CD4-positive, alpha-beta T cell treated with Interleukin-6 at 100 ng/mL for 8 hours (primary cell): ENCODE measurements at regions not wholly inside any gene's neighbourhood (a gene's known extent, or its start where the extent isn't known, plus 50 kb on each side); places are given as distances from the start of the nearest gene placed in this dataset.

ENCODE experiments used
- DNase-seq: peaks from one replicate; pipeline ENCODE4 v3.0.0-alpha.2; 2020; ENCODE audit warnings: mixed read lengths, low spot score

GRCh38 chr10:128468462-128468861 lies 342.2 kb upstream of the MKI67 start:
- no peak for DNase-seq

GRCh38 chr10:128469515-128469914 lies 343.3 kb upstream of the MKI67 start:
- no peak for DNase-seq

GRCh38 chr10:128470321-128470965 lies 344.2 kb upstream of the MKI67 start:
- DNase-seq, result no peak

GRCh38 chr10:128471151-128471550 lies 344.9 kb upstream of the MKI67 start:
- no peak for DNase-seq

- no peak for DNase-seq
Observed at GRCh38 chr10:128472196-128472595, 346.0 kb upstream of the MKI67 start.

GRCh38 chr10:128473396-128473795 lies 347.2 kb upstream of the MKI67 start:
- DNase-seq, result no peak

- no peak for DNase-seq
Observed at GRCh38 chr10:128473911-128474310, 347.7 kb upstream of the MKI67 start.

- DNase-seq, result no peak
Observed at GRCh38 chr10:128474571-128474970, 348.3 kb upstream of the MKI67 start.

GRCh38 chr10:128475686-128476367 lies 349.6 kb upstream of the MKI67 start:
- no peak for DNase-seq

GRCh38 chr10:128476368-128476725 lies 350.1 kb upstream of the MKI67 start:
- DNase-seq, result no peak

- DNase-seq, result no peak
Observed at GRCh38 chr10:128476845-128477244, 350.6 kb upstream of the MKI67 start.

GRCh38 chr10:128480601-128481000 lies 354.4 kb upstream of the MKI67 start:
- no peak for DNase-seq

- no peak for DNase-seq
Observed at GRCh38 chr10:128481152-128481840, 355.1 kb upstream of the MKI67 start.

GRCh38 chr10:128482052-128482451 lies 355.8 kb upstream of the MKI67 start:
- DNase-seq, result no peak

- DNase-seq, result no peak
Observed at GRCh38 chr10:128483216-128483615, 357.0 kb upstream of the MKI67 start.

GRCh38 chr10:128484041-128484440 lies 357.8 kb upstream of the MKI67 start:
- no peak for DNase-seq

GRCh38 chr10:128485701-128486235 lies 359.5 kb upstream of the MKI67 start:
- DNase-seq, result no peak

GRCh38 chr10:128487517-128487916 lies 361.3 kb upstream of the MKI67 start:
- no peak for DNase-seq

GRCh38 chr10:128489324-128490247 lies 363.4 kb upstream of the MKI67 start:
- no peak for DNase-seq

GRCh38 chr10:128491686-128492085 lies 365.5 kb upstream of the MKI67 start:
- no peak for DNase-seq

- no peak for DNase-seq
Observed at GRCh38 chr10:128493811-128494210, 367.6 kb upstream of the MKI67 start.

- DNase-seq, result no peak
Observed at GRCh38 chr10:128494665-128495064, 368.4 kb upstream of the MKI67 start.
